ENCODE measurements at regions not wholly inside any gene's neighbourhood (a gene's known extent, or its start where the extent isn't known, plus 50 kb on each side); places are given as distances from the start of the nearest gene placed in this dataset.

DNA sequence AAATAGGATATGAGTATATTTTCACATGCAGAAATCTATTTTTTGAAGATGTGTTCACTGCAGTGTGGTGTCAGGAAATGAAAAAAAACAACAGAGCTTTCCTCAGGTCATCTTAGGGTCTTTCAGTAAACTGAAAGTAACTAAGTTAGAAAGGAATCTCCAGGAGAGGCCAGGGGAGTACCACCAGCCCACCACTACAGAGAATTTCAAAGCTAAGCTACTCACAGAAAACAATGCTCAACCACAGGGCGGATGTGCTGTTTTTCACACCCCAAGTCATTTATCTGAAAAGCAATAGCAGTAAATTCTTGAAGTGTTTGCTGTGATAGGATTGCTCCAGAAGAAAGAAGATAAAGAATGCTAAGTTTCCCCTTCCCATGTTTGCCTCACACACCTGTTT, 79.0 kb downstream of the IFNG start:
- no peak overlapping the region for H3K23ac ChIP-seq (ENCODE audit: insufficient read length, low read depth, low read length)
- H3K23me2 ChIP-seq (ENCODE audit: insufficient read length, low read depth, low read length, poor library complexity, severe bottlenecking) = no peaks in the 10 kb centered on the region
- no peak overlapping the region for H4K91ac ChIP-seq (ENCODE audit: insufficient read length, low read depth, low read length)
- no peak overlapping the region for H4K8ac ChIP-seq (replicated peaks; ENCODE audit: insufficient read length, low read depth, low read length)
- no peak overlapping the region for H4K5ac ChIP-seq (ENCODE audit: insufficient read length, low read depth, low read length)
- H3K4me1 ChIP-seq (ENCODE audit: insufficient read depth, low read length) = peaks cover 4% of the 10 kb centered on the region; the same call in 1 of the 2 replicates
- no peak overlapping the region for H3K27ac ChIP-seq (ENCODE audit: insufficient read length, low read depth, low read length)
- H3K9ac ChIP-seq (ENCODE audit: extremely low read depth, insufficient read length, low read length) = no peak overlapping the region
- no peak overlapping the region for H2AK5ac ChIP-seq (ENCODE audit: insufficient read length, low read length)
- no peak overlapping the region for H2BK120ac ChIP-seq (ENCODE audit: low read depth, low read length, poor library complexity, severe bottlenecking)
- no peak overlapping the region for H3K56ac ChIP-seq (ENCODE audit: insufficient read length, low read depth, low read length)
- Mint-ChIP-seq H3K36me3 (ENCODE audit: insufficient read depth in 1 of 3, low read depth in 3 of 3) (peaks cover 10 to 27% (median 17%) of the 10 kb centered on the region in 3 experiments), H3K4me1 (peaks cover 19 to 21% of the 10 kb centered on the region in 2 experiments), H3K27ac (peak overlapping the region in 2 of 3 experiments; percentile 14 to 57; a peak in 2 of 7 replicates), H3K4me3 (no peak overlapping the region), H3K9me3 (peaks cover 24 to 25% of the 10 kb centered on the region in 2 experiments), H3K27me3 (ENCODE audit: low read depth) (no peaks in the 10 kb centered on the region)
- H3K79me2 ChIP-seq (ENCODE audit: insufficient read depth, low read length) = no peaks in the 10 kb centered on the region
- no peak overlapping the region for H3T11ph ChIP-seq (ENCODE audit: low read length)
- TF ChIP-seq, protein P1, sequence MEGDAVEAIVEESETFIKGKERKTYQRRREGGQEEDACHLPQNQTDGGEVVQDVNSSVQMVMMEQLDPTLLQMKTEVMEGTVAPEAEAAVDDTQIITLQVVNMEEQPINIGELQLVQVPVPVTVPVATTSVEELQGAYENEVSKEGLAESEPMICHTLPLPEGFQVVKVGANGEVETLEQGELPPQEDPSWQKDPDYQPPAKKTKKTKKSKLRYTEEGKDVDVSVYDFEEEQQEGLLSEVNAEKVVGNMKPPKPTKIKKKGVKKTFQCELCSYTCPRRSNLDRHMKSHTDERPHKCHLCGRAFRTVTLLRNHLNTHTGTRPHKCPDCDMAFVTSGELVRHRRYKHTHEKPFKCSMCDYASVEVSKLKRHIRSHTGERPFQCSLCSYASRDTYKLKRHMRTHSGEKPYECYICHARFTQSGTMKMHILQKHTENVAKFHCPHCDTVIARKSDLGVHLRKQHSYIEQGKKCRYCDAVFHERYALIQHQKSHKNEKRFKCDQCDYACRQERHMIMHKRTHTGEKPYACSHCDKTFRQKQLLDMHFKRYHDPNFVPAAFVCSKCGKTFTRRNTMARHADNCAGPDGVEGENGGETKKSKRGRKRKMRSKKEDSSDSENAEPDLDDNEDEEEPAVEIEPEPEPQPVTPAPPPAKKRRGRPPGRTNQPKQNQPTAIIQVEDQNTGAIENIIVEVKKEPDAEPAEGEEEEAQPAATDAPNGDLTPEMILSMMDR (conservative IDR thresholded peaks at IDR 0.05) = no peak
- H2BK15ac ChIP-seq (ENCODE audit: low read depth, low read length) = no peak overlapping the region
- peak; percentile 66 for DNase-seq
- no peak overlapping the region for H3K4me2 ChIP-seq (ENCODE audit: insufficient read depth, insufficient read length, low read length)
- no peak overlapping the region for H2BK20ac ChIP-seq (ENCODE audit: low read depth, low read length, poor library complexity, severe bottlenecking)
- no peak overlapping the region for H3K18ac ChIP-seq (ENCODE audit: insufficient read length, low read depth, low read length)
- no peak overlapping the region for H2BK12ac ChIP-seq (ENCODE audit: insufficient read length, low read depth, low read length)
- H2AFZ ChIP-seq (ENCODE audit: low read length) = no peak overlapping the region
- no peaks in the 10 kb centered on the region for H4K20me1 ChIP-seq (ENCODE audit: control insufficient read depth, insufficient read depth, insufficient read length)
- H3K27me3 ChIP-seq (ENCODE audit: insufficient read depth, low read length) = no peaks in the 10 kb centered on the region; the same call in 1 of the 2 replicates
- WGBS (ENCODE audit: extremely low coverage, insufficient read length, low lambda C conversion rate) = no CpG with 5 or more reads among the region's 1 CpG
- no peaks in the 10 kb centered on the region for H3K9me3 ChIP-seq (ENCODE audit: control insufficient read depth, low read depth, low read length)
- H3K79me1 ChIP-seq (ENCODE audit: insufficient read depth, low read depth, low read length, poor library complexity, severe bottlenecking) = no peaks in the 10 kb centered on the region
- no peak overlapping the region for H2BK5ac ChIP-seq (ENCODE audit: insufficient read length, low read length)
- no peak overlapping the region for H3K14ac ChIP-seq (ENCODE audit: insufficient read depth, low read length)
- no peak overlapping the region for H3K4ac ChIP-seq (ENCODE audit: low read depth, low read length)
